NCI-H1694 (cell line): ENCODE measurements at regions not wholly inside any gene's neighbourhood (a gene's known extent, or its start where the extent isn't known, plus 50 kb on each side); places are given as distances from the start of the nearest gene placed in this dataset.

Experiments
- DNase-seq: peaks from one replicate; lab custom pipeline; 2025; lab: John Stamatoyannopoulos, UW

DNA sequence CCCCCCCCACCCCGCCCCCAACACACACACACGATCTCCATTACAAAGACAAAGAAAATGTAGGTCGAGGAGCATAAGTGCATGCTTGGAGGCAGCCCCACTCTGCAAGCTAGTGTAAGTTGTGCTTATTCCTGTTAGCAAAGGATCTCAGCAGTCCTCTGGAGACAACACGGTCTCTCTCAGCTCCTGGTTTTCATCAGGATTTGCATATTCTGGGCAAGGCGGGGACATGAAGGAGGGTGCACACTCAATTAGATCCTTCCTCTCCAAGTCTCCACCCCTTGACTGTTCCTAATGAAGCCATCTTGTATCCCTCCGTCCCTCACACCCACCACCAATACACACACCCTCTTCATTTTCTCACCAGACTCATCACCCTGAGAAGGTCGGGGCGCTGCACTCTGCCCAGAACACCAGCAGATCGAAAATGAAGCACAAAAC, 63.8 kb downstream of the MRPL46 start:
- no peak for DNase-seq

DNA sequence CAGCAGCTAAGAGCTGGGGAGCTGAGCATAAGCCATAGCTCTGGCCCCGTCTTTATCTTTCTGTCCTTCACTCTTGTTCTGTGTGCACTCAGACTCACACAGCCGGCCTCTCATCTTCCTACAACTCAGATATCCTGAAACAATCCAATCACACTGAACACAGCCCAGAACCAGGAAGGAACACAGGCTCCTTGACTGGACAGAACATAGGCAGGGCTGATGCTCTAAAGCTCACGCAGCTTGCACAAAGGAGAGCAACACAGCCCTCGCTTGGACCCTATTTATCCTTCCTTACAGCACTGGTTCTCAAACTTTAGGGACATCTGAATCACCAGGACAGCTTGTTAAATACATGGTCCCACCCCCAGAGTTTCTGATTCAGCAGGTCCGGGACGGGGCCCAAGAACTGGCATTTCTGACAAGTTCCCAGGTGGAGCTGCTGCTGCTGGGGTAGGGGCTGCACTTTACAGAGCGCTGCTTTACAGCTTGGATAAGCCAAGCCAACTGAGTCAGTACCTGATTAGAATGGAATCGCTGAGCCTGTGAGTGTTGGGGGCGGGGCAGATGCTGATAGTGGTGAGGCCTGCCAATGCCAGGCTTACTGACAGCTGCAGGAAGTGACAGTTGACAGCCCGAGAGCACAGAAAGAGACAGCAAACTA, 65.1 kb downstream of the MRPL46 start:
- peak; percentile 34 for DNase-seq

DNA sequence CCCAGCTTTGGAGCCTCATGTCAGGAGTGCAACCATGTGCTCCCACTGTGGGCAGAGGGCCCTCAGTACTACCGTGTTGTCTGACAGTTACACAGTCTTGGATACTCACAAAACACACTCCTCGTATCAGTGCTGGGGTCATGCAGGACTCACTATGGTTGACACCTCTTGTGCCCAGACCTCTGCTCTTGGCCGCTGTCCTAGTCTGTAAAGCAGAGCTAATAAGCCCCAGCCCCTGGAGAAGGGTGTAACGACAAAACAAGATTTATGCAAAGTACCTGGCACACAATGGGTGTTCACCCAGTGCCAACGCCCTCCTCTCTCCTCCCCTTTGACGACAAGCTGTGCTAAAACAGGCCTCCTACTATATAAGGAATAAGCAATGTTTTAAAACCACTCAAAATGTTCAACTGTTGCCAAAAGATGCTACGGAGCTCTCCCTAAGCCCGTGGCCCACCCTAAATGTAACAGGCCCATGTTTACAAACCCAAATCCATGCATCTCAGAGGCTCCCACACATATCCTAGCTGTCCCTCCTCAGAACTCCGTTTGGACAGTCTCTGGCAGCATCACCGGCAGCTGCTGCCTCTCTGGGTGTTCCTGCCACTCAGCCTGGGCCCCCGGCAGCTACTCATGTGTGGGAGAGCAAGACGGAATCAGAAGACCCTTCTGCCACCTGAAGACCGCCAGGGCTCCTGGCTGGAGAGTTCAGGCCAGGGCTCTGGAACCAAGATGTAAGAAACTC, 65.8 kb downstream of the MRPL46 start:
- DNase-seq = no peak

DNA sequence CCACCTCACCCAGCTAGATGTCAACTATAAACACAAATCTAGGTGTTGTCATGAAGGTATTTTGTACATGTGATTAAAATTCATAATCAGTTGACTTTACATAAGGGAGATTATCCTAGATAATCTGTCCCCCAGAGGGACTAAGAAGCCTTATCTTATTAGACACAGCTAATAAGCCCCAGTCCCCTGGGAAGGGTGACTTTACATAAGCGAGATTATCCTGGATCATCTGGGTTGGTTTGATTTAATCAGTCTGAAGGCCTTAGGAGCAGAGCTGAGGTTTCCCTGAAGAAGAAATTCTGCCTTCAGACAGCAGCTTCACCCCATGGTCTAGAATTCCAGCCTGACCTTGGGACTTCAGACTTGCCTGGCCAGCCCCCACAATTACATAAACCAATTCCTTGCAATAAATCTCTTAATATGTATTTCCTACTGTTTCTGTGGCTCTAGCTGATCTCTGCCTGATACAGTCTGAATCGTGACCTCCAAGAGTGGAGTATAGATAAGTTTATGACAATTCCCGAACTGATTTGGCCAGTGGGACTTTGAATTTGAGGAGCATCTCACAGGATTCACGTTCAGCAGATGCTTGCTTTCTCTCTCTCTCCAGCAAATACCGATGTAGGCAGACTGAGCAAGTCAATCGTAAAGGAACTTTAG, 66.5 kb downstream of the MRPL46 start:
- DNase-seq = no peak

DNA sequence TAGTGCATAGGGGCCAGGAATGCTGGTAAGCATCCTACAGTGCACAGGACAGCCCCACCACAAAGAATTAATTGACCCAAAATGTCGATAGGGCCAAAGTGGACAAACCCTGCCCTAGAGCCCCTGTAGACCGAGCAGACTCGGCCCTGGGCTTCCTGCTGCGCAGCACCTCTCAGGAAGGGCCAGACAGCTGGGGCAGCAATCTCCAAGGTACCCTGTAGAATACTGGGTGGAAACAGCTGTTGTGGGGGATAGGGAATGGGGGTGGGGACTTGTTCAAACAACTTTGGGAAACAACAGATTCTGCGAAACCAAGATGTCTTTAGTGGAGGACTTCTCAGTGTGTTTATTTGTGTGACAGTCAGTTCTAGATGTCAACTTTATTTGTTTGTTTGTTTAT, 67.1 kb downstream of the MRPL46 start:
- DNase-seq = no peak

DNA sequence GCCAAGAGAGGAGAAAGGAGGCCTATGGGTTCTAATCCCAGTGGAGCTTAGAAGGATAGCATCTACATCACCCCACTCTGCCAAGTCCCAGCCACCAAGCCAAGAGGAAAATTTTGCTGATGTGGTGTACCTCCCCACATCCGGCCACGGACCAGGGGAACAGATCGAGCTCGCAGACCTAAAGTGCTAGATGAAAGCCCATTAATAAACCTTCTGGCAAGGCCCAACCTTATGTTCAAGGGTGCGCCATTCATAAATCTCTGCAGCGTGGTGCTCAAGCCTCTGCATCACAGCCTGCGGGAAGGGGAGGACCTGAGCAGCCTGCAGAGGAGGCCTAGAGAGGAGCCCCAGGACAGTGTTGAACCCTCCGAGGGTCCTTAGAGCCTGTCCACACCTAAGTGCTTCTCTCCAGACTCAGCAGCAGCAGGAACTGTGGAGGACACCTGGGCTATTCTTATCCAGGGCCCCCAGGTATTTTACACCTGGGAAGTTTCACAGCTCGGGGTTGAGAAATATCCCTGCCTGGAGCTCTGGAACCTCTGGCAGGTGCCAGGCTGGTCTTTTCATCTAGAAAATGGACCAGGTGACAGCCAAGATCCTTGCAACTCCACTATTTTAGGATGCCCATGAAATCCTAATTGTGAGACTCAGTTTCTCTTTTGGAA, 68.0 kb downstream of the MRPL46 start:
- no peak for DNase-seq

GRCh38 chr15:88398011-88398410, 69.2 kb downstream of the MRPL46 start:
- no peak for DNase-seq

- no peak for DNase-seq
Measured at GRCh38 chr15:88397506-88397905, 69.7 kb downstream of the MRPL46 start.

DNA sequence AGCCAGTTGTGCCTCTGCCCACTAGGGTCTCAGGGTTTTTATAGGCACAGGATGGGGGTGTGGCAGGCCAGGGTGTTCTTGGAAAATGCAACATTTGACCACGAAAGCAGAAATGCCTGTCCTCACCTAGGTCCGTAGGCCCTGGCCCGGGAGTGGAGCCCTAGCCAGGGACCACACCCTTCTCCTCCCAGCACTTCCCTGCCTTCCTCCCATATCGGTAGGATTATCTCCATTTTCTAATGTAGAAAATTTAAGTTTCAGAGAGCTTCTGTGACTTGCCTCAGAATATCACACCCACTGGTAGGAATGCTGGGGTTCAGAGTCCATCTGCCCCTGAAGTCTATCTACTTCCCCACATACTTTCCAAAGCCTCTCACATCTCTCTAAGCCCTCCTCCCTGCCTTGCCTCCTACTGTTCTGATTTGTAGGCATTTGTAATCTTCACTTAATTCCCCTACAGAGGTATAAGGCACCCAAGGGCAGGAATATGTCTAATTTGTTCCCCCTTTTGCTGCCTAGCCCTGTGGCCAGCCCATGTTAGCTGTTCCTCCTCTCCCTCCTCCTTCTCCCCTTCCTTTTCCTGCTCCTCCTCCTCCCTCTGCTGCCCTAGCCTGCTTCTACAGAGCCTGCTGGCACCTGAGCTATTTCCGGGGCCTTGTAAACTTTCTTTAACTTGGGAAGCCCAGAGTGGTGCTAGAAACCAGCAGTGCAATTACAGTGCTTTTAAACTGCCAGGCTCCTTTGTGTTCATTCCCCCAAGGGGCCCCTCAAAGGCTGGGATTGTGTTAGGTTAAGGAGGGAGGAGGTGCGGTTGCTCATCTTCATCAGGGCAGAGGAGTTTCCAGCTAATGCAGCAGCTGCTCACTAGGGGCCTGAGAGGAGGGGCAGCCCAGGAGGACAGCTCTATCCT, 71.1 kb downstream of the MRPL46 start:
- no peak for DNase-seq

DNA sequence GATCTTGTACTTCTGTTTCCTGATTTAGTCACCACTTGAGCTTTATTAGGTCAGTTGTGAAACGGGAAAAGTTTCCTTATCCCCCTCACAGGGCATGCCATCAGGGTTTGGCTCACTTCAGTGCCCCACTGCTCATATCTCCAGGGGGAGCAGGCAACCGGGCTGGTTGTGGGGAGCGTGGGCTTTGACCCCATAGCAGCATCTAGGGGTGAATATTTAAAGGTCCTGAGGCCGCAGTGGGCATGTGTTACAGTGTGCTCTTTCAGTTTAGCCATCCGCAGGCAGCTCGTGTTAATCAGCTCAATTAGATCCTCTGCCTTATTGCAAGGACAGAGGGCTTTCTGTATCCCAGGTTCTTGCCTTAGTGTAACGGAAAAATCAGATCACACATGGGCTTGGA, 71.9 kb downstream of the MRPL46 start:
- DNase-seq = no peak

- DNase-seq = no peak
Measured at GRCh38 chr15:88394553-88395145, 72.5 kb downstream of the MRPL46 start.

GRCh38 chr15:88393719-88394519, 73.3 kb downstream of the MRPL46 start:
- DNase-seq = no peak

- no peak for DNase-seq
Measured at GRCh38 chr15:88391700-88392099, 75.5 kb downstream of the MRPL46 start.

DNA sequence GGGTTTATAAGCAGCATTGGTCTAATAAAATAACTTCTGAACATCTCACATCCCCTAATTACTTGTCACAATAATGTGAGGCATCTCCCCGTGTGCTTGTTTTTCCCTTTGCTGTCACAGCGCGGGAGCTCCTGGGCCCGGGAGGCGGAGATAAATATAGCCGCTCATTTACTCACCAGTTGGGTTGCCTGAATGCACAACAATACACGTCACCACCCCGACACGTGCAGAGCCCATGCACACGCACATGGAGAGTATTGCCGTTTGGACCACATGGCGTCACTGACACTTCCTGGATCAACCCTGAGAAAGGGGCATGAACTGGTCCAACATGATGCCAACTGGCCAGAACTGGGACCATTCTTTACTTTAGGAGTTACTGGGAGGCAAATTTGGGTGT, 76.2 kb downstream of the MRPL46 start:
- no peak for DNase-seq

DNA sequence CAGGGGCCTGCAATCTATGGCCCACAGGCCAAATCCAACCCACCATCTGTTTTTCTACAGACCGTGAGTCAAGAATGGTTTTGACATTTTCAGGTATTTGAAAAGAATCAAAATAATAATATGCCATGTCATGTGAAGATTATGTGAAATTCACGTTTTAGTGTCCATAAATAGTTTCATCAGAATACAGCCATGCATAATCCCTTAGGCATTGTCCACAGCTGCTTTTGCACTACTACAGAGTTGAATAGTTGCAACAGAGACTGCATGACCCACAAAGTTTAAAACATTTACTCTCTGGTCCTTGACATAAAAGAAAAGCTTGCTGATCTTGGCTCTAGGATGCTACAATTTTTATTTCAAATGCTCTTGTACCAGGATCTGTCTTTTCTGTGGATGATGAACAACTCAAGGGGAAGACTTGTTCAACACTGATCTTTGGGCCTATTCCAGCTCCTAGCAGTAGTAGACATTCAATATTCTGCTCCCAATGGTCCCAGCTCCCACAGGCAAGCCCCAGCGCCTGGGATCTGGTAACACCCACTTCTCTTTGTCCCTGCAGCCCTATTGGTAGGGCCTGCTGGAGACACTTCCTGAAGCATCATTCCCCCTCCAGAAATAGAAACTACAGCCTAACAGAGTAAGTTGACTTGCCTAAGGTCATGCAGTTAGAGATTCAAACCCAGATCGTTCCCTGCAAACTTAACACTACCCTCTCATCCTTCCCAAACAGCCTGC, 76.9 kb downstream of the MRPL46 start:
- DNase-seq = no peak

DNA sequence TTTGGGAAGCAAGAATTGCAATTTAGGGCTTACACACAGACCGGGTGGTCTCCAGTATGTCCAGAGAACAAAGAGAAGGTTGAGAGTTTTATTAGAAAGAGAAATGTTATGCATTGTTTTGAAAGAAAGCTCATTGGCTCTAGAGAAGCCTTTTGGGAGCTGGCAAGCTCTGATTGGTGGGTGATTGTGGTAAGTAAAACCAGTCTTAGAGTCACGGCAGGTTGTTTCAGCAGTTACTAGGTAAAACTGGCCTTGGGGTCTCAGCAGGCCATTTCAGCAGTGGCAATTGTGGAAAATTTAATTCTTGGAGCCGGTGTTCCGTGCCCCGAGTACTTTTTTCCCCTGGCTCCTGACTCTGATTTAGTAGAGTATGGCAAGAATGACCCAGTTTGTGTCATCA, 78.1 kb downstream of the MRPL46 start:
- no peak for DNase-seq

DNA sequence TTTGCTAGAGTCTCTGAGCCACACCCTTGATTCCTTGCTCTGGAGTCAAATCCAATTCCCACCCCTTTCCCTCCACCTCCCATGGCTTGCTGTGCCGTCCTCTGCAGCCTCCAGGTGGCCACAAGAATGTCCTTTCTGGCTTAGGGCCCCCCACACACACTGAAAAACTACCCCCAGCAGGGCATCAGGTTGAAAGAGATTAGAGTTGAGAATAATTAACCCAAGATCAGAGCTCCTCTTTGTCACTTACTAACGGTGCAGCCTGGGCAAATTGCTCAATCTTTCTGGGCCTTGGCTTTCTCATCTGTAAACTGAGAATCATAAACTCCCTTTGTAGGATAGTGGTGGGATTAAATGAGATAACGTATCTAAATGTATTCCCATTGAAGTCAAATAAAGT, 78.5 kb downstream of the MRPL46 start:
- no peak for DNase-seq

DNA sequence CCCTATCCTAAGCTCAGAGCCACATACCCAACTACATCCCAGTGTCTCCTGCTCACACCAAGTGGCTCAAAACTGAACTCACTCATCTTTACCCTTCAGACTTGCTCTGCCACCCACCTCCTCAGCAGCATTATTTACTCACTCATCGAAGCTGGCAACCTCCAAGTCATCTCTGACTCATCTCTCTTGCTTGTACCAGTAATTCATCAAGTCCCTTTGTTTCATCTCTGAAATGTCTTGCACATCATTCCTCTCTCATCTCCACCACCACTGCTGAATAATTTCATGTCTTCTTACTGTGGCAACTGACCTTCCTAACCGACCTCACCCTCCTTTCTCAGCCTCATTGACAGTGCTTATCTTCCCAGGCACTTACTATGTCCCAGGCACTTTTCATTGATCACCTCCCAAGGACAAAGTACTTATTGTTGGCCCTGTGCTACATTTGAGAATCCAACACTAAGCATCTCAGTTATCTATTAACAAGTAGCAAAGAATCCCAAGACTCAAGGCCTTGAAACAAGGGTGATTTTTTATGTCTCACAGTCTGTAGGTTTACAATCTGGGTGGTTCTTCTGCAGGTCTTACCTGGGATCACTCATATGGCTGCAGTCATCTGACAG, 82.0 kb downstream of the MRPL46 start:
- DNase-seq = no peak

GRCh38 chr15:88383354-88383753, 83.8 kb downstream of the MRPL46 start:
- no peak for DNase-seq
